K562 (cell line): ENCODE measurements at regions not wholly inside any gene's neighbourhood (a gene's known extent, or its start where the extent isn't known, plus 50 kb on each side); places are given as distances from the start of the nearest gene placed in this dataset.

ENCODE experiments used
- NR2C1 ChIP-seq, 2 experiments: fragments of 450-650 bp; IDR thresholded peaks; 2 replicates each; pipeline ENCODE4 v1.6.1; 2017; ENCODE audit warnings: mild to moderate bottlenecking in 2 of 2, antibody characterized with exemption in 1 of 2, inconsistent platforms in 1 of 2, missing compliant biosample characterization in 1 of 2, missing genetic modification characterization in 1 of 2
- PRMT5 ChIP-seq: sonication (generic); formaldehyde crosslinking; IDR thresholded peaks from 2 replicates; pipeline ENCODE4 v1.5.0; 2020; ENCODE audit warnings: missing genetic modification reagents
- SP1 ChIP-seq: sonication (generic); formaldehyde crosslinking; IDR thresholded peaks from 2 replicates; pipeline ENCODE4 v1.8.1; 2022; ENCODE audit warnings: mild to moderate bottlenecking, missing genetic modification reagents
- SRSF7 ChIP-seq: fragments of 200-400 bp; formaldehyde crosslinking; optimal IDR thresholded peaks from 2 replicates; pipeline ENCODE3; 2017; ENCODE audit warnings: mild to moderate bottlenecking, low read depth, low read length
- TF ChIP-seq, protein P1 (sequence below): fragments of 250-450 bp; sonication (Bioruptor Pico); IDR thresholded peaks from 2 replicates; pipeline ENCODE4 v1.8.0; 2022; ENCODE audit warnings: moderate library complexity, mild to moderate bottlenecking, inconsistent platforms
- TF ChIP-seq, protein P2 (sequence below): fragments of 250-450 bp; sonication (Bioruptor Pico); IDR thresholded peaks from 2 replicates; pipeline ENCODE4 v1.8.0; 2022; ENCODE audit warnings: moderate library complexity, mild to moderate bottlenecking, inconsistent platforms
- TF ChIP-seq, protein P3 (sequence below): sonication (generic); formaldehyde crosslinking; IDR thresholded peaks from 2 replicates; pipeline ENCODE4 v1.8.0; 2022; ENCODE audit warnings: mild to moderate bottlenecking, missing genetic modification reagents
- TF ChIP-seq, protein P4 (sequence below): sonication (generic); formaldehyde crosslinking; IDR thresholded peaks from 2 replicates; pipeline ENCODE4 v1.8.0; 2023; ENCODE audit warnings: mild to moderate bottlenecking, missing genetic modification reagents

- TF ChIP-seq, protein P1, sequence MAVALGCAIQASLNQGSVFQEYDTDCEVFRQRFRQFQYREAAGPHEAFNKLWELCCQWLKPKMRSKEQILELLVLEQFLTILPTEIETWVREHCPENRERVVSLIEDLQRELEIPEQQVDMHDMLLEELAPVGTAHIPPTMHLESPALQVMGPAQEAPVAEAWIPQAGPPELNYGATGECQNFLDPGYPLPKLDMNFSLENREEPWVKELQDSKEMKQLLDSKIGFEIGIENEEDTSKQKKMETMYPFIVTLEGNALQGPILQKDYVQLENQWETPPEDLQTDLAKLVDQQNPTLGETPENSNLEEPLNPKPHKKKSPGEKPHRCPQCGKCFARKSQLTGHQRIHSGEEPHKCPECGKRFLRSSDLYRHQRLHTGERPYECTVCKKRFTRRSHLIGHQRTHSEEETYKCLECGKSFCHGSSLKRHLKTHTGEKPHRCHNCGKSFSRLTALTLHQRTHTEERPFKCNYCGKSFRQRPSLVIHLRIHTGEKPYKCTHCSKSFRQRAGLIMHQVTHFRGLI = no peak
- TF ChIP-seq, protein P2, sequence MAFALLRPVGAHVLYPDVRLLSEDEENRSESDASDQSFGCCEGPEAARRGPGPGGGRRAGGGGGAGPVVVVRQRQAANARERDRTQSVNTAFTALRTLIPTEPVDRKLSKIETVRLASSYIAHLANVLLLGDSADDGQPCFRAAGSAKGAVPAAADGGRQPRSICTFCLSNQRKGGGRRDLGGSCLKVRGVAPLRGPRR (CRISPR knock-in tag) = no peak
- TF ChIP-seq NR2C1 (IDR thresholded peaks at IDR 0.05) = no peak
- TF ChIP-seq NR2C1 (tag; IDR thresholded peaks at IDR 0.05) = no peak
- TF ChIP-seq PRMT5 = no peak
- TF ChIP-seq SRSF7 = no peak
- no peak for TF ChIP-seq SP1
- TF ChIP-seq, protein P3, sequence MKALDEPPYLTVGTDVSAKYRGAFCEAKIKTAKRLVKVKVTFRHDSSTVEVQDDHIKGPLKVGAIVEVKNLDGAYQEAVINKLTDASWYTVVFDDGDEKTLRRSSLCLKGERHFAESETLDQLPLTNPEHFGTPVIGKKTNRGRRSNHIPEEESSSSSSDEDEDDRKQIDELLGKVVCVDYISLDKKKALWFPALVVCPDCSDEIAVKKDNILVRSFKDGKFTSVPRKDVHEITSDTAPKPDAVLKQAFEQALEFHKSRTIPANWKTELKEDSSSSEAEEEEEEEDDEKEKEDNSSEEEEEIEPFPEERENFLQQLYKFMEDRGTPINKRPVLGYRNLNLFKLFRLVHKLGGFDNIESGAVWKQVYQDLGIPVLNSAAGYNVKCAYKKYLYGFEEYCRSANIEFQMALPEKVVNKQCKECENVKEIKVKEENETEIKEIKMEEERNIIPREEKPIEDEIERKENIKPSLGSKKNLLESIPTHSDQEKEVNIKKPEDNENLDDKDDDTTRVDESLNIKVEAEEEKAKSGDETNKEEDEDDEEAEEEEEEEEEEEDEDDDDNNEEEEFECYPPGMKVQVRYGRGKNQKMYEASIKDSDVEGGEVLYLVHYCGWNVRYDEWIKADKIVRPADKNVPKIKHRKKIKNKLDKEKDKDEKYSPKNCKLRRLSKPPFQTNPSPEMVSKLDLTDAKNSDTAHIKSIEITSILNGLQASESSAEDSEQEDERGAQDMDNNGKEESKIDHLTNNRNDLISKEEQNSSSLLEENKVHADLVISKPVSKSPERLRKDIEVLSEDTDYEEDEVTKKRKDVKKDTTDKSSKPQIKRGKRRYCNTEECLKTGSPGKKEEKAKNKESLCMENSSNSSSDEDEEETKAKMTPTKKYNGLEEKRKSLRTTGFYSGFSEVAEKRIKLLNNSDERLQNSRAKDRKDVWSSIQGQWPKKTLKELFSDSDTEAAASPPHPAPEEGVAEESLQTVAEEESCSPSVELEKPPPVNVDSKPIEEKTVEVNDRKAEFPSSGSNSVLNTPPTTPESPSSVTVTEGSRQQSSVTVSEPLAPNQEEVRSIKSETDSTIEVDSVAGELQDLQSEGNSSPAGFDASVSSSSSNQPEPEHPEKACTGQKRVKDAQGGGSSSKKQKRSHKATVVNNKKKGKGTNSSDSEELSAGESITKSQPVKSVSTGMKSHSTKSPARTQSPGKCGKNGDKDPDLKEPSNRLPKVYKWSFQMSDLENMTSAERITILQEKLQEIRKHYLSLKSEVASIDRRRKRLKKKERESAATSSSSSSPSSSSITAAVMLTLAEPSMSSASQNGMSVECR = no peak
- TF ChIP-seq, protein P4, sequence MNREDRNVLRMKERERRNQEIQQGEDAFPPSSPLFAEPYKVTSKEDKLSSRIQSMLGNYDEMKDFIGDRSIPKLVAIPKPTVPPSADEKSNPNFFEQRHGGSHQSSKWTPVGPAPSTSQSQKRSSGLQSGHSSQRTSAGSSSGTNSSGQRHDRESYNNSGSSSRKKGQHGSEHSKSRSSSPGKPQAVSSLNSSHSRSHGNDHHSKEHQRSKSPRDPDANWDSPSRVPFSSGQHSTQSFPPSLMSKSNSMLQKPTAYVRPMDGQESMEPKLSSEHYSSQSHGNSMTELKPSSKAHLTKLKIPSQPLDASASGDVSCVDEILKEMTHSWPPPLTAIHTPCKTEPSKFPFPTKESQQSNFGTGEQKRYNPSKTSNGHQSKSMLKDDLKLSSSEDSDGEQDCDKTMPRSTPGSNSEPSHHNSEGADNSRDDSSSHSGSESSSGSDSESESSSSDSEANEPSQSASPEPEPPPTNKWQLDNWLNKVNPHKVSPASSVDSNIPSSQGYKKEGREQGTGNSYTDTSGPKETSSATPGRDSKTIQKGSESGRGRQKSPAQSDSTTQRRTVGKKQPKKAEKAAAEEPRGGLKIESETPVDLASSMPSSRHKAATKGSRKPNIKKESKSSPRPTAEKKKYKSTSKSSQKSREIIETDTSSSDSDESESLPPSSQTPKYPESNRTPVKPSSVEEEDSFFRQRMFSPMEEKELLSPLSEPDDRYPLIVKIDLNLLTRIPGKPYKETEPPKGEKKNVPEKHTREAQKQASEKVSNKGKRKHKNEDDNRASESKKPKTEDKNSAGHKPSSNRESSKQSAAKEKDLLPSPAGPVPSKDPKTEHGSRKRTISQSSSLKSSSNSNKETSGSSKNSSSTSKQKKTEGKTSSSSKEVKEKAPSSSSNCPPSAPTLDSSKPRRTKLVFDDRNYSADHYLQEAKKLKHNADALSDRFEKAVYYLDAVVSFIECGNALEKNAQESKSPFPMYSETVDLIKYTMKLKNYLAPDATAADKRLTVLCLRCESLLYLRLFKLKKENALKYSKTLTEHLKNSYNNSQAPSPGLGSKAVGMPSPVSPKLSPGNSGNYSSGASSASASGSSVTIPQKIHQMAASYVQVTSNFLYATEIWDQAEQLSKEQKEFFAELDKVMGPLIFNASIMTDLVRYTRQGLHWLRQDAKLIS (CRISPR knock-in tag) = no peak
These were observed 340.4 kb downstream of the TPBG start for GRCh38 chr6:82704045-82704444.
